PC-9 (cell line): ENCODE measurements at regions not wholly inside any gene's neighbourhood (a gene's known extent, or its start where the extent isn't known, plus 50 kb on each side); places are given as distances from the start of the nearest gene placed in this dataset.

Experiments used
- EZH2 ChIP-seq: fragments of 200-600 bp; sonication (generic); IDR thresholded peaks from 2 replicates; pipeline ENCODE4 v1.8.0; 2017; ENCODE audit warnings: antibody characterized with exemption, low read depth
- TF ChIP-seq, protein P1 (sequence below): fragments of 200-600 bp; sonication (generic); conservative IDR thresholded peaks from 2 replicates; pipeline ENCODE4 v1.6.1; 2017; ENCODE audit warnings: mixed run types, antibody characterized with exemption, mild to moderate bottlenecking, moderate library complexity

- TF ChIP-seq, protein P1, sequence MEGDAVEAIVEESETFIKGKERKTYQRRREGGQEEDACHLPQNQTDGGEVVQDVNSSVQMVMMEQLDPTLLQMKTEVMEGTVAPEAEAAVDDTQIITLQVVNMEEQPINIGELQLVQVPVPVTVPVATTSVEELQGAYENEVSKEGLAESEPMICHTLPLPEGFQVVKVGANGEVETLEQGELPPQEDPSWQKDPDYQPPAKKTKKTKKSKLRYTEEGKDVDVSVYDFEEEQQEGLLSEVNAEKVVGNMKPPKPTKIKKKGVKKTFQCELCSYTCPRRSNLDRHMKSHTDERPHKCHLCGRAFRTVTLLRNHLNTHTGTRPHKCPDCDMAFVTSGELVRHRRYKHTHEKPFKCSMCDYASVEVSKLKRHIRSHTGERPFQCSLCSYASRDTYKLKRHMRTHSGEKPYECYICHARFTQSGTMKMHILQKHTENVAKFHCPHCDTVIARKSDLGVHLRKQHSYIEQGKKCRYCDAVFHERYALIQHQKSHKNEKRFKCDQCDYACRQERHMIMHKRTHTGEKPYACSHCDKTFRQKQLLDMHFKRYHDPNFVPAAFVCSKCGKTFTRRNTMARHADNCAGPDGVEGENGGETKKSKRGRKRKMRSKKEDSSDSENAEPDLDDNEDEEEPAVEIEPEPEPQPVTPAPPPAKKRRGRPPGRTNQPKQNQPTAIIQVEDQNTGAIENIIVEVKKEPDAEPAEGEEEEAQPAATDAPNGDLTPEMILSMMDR, result peak; percentile 83
- TF ChIP-seq EZH2, result no peak
Observed at GRCh38 chr5:15105799-15106393, 234.3 kb upstream of the ANKH start.
